Mucosa of stomach (tissue), 1 donor: ENCODE measurements at regions not wholly inside any gene's neighbourhood (a gene's known extent, or its start where the extent isn't known, plus 50 kb on each side); places are given as distances from the start of the nearest gene placed in this dataset.

Source experiments
- H3K27me3 ChIP-seq: one replicate; pipeline ENCODE4 v1.7.0; 2013; ENCODE audit warnings: mild to moderate bottlenecking, low read length; ENCODE audit not compliant: control insufficient read depth, insufficient read depth
- H3K36me3 ChIP-seq: one replicate; pipeline ENCODE4 v1.7.0; 2013; ENCODE audit warnings: low read length; ENCODE audit not compliant: control insufficient read depth, insufficient read depth
- H3K4me1 ChIP-seq: one replicate; pipeline ENCODE4 v1.7.0; 2013; ENCODE audit warnings: mild to moderate bottlenecking, low read length; ENCODE audit not compliant: control insufficient read depth, insufficient read depth
- H3K4me3 ChIP-seq: one replicate; pipeline ENCODE4 v1.7.0; 2013; ENCODE audit warnings: low read length
- H3K9ac ChIP-seq: one replicate; pipeline ENCODE4 v1.7.0; 2013; ENCODE audit warnings: mild to moderate bottlenecking, low read length, moderate library complexity
- H3K9me3 ChIP-seq: one replicate; pipeline ENCODE4 v1.7.0; 2013; ENCODE audit warnings: mild to moderate bottlenecking, low read length, moderate library complexity; ENCODE audit not compliant: control insufficient read depth
- donor health status: Pancreatic carcinoma.

DNA sequence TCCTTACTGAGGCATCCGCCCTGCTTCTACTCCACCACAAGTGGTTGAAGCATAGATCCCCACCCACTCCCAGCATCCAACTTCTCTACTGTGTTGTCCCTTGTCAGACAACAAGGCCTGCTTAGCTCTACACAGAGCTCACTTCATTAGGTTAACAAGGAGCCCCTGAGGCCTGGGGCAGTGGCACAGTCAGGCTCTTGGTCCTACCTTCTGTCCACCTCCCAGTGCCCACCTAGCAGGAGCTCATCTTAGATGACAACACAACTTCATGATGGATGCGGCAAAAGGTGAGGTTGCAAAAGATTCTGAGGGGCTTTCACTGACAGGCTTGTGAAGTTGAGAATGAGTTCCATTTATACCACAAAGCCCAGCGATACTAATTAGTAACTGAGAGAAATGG, 432.0 kb upstream of the CDH5 start:
- Histone ChIP-seq H3K4me3 (no peak overlapping the region), H3K36me3 (no peaks in the 10 kb centered on the region), H3K27me3 (no peaks in the 10 kb centered on the region), H3K9me3 (no peaks in the 10 kb centered on the region), H3K9ac (no peak overlapping the region), H3K4me1 (no peaks in the 10 kb centered on the region)

DNA sequence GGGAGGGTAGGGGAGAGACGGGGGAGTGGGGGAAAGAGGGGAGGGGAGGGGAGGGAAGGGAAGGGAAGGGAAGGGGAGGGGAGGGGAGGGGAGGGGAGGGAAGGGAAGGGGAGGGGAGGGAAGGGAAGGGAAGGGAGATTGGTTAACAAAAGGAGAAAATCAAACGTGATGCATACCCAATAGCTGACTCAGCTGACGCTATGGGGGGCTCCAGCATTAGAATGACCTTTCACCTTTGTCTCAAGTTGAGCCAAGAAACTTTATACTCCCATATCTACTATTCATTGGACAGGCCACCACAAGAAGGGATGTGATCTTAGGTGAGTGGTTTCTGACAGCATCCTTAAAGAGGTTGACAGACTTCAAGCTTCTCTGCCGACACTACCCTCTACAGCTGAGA, 432.8 kb upstream of the CDH5 start:
- H3K9me3 ChIP-seq: no peaks in the 10 kb centered on the region
- H3K9ac ChIP-seq: no peak overlapping the region
- H3K36me3 ChIP-seq: no peaks in the 10 kb centered on the region
- H3K27me3 ChIP-seq: no peaks in the 10 kb centered on the region
- no peaks in the 10 kb centered on the region for H3K4me1 ChIP-seq
- no peak overlapping the region for H3K4me3 ChIP-seq

- Histone ChIP-seq H3K4me1 (no peaks in the 10 kb centered on the region), H3K4me3 (no peak overlapping the region), H3K9me3 (no peaks in the 10 kb centered on the region), H3K27me3 (no peaks in the 10 kb centered on the region), H3K36me3 (no peaks in the 10 kb centered on the region), H3K9ac (no peak overlapping the region)
These were observed 434.0 kb upstream of the CDH5 start for GRCh38 chr16:65932350-65933072.

DNA sequence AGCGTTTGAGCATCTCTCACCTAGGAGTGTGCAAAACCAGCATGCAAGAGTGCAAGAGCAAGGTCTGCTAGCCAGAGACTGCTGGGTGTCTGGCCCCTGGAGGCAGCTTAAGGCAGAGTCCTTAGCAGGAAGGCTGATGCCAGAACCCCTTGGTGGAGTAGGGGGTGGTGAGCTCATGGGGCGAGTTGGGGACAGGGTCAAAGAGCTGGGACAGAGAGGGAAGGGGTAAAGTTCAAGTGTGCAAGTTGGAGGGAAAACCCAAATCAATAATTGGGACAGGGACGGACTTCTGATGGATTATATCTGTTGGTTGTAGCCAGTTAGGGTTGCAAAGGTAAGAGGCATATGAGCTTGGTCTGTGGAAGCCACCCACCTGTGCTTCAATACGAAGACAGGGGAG, 443.6 kb upstream of the CDH5 start:
- H3K4me1 ChIP-seq: no peaks in the 10 kb centered on the region
- no peak overlapping the region for H3K4me3 ChIP-seq
- peaks cover 4% of the 10 kb centered on the region for H3K27me3 ChIP-seq
- H3K36me3 ChIP-seq: no peaks in the 10 kb centered on the region
- H3K9ac ChIP-seq: no peak overlapping the region
- no peaks in the 10 kb centered on the region for H3K9me3 ChIP-seq

GRCh38 chr16:65919986-65920376, 446.5 kb upstream of the CDH5 start:
- Histone ChIP-seq H3K4me1 (no peaks in the 10 kb centered on the region), H3K9me3 (no peaks in the 10 kb centered on the region), H3K27me3 (peaks cover 4% of the 10 kb centered on the region), H3K4me3 (no peak overlapping the region), H3K36me3 (no peaks in the 10 kb centered on the region), H3K9ac (no peak overlapping the region)

GRCh38 chr16:65919145-65919985, 447.1 kb upstream of the CDH5 start:
- no peak overlapping the region for H3K4me3 ChIP-seq
- H3K4me1 ChIP-seq: no peaks in the 10 kb centered on the region
- H3K36me3 ChIP-seq: no peaks in the 10 kb centered on the region
- no peak overlapping the region for H3K9ac ChIP-seq
- peaks cover 4% of the 10 kb centered on the region for H3K27me3 ChIP-seq
- no peaks in the 10 kb centered on the region for H3K9me3 ChIP-seq

- Histone ChIP-seq H3K27me3 (peaks cover 4% of the 10 kb centered on the region), H3K9me3 (no peaks in the 10 kb centered on the region), H3K36me3 (no peaks in the 10 kb centered on the region), H3K4me1 (no peaks in the 10 kb centered on the region), H3K9ac (no peak overlapping the region), H3K4me3 (no peak overlapping the region)
These were observed 449.0 kb upstream of the CDH5 start for GRCh38 chr16:65917466-65917865.

DNA sequence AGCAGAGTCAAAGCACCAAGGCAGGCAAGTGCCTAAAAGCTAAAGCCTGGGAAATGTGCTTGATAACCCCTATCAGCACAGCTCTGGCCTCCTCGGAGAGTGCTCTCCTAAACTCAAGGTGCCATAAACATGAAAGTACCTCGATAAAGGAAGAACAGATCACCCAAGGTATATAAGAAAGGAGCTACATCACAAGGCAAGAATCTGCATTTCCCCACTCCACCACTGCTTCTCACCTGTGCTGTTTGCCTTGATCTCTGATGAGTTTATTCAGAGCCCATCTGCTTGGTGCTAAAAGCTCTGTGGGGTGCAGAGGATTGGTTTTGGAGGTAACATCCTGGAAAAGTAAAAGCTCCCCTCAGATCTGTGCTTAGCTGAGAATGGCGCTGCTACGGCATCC, 449.5 kb upstream of the CDH5 start:
- Histone ChIP-seq H3K9ac (no peak overlapping the region), H3K4me3 (no peak overlapping the region), H3K9me3 (no peaks in the 10 kb centered on the region), H3K36me3 (no peaks in the 10 kb centered on the region), H3K27me3 (peaks cover 4% of the 10 kb centered on the region), H3K4me1 (no peaks in the 10 kb centered on the region)

DNA sequence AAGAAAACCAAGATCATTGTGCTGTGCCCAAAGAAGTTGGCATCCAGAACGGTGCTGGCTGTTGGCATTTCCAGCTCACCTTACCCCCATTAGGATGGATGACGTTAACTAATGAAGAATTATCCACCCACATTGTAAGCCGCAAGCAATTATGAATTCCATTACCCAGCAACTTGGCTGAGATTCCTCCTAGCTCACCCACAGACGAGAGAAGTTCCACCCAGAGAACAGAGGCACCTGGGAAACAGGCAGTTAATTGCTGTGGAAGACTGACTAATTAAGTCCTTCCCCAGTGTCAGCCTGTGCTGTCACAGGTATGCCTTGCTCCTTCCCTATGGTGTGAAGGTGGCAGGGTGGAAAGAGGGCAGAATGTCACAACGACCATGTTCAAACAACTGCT, 456.2 kb upstream of the CDH5 start:
- no peaks in the 10 kb centered on the region for H3K9me3 ChIP-seq
- H3K4me1 ChIP-seq: no peaks in the 10 kb centered on the region
- H3K27me3 ChIP-seq: no peaks in the 10 kb centered on the region
- no peak overlapping the region for H3K9ac ChIP-seq
- H3K36me3 ChIP-seq: no peaks in the 10 kb centered on the region
- no peak overlapping the region for H3K4me3 ChIP-seq

- H3K9ac ChIP-seq: no peak overlapping the region
- H3K4me1 ChIP-seq: no peaks in the 10 kb centered on the region
- no peaks in the 10 kb centered on the region for H3K9me3 ChIP-seq
- no peak overlapping the region for H3K4me3 ChIP-seq
- H3K36me3 ChIP-seq: no peaks in the 10 kb centered on the region
- no peaks in the 10 kb centered on the region for H3K27me3 ChIP-seq
These were observed 457.0 kb upstream of the CDH5 start for GRCh38 chr16:65909310-65910050.

DNA sequence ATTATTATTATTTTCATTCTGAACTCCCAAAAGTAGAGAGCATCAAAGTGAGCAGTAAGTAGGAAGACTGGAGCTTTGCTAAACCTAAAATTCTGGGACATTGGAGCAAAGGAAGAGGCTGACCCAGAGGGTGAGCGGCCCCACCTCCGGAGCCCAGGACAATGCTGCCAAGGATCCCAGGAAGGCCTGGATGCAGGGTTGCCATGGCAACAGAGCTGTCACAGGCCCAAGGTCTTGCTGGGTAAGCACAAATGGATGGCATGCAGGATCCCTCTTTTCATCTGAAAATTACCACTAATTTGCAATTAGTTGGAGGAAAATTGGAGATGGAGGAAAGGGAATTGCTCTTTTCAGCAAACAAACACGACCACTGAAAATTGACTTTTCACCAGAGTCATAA, 457.9 kb upstream of the CDH5 start:
- Histone ChIP-seq H3K4me1 (no peaks in the 10 kb centered on the region), H3K36me3 (no peaks in the 10 kb centered on the region), H3K9me3 (no peaks in the 10 kb centered on the region), H3K4me3 (no peak overlapping the region), H3K9ac (no peak overlapping the region), H3K27me3 (no peaks in the 10 kb centered on the region)

- Histone ChIP-seq H3K9ac (no peak overlapping the region), H3K4me1 (no peaks in the 10 kb centered on the region), H3K27me3 (no peaks in the 10 kb centered on the region), H3K4me3 (no peak overlapping the region), H3K9me3 (no peaks in the 10 kb centered on the region), H3K36me3 (no peaks in the 10 kb centered on the region)
These were observed 461.2 kb upstream of the CDH5 start for GRCh38 chr16:65905331-65905730.
